ENCODE measurements at regions not wholly inside any gene's neighbourhood (a gene's known extent, or its start where the extent isn't known, plus 50 kb on each side); places are given as distances from the start of the nearest gene placed in this dataset.

- no peak for TF ChIP-seq REST (IDR thresholded peaks at IDR 0.05; ENCODE audit: insufficient read depth in 1 of 2, low read depth in 2 of 2, low read length in 2 of 2)
- TF ChIP-seq POLR2AphosphoS5 (IDR thresholded peaks at IDR 0.05; ENCODE audit: low read depth, low read length): no peak
- no peak for TF ChIP-seq SIN3A (IDR thresholded peaks at IDR 0.05; ENCODE audit: borderline replicate concordance, insufficient read depth, low read length)
- TF ChIP-seq TAF1 (IDR thresholded peaks at IDR 0.05; ENCODE audit: borderline replicate concordance, insufficient read depth, low read length): no peak
- TF ChIP-seq FOXP2 (optimal IDR thresholded peaks at IDR 0.05; ENCODE audit: borderline replicate concordance, extremely low read depth, extremely low read length, insufficient read depth): no peak
These were observed 236.3 kb upstream of the IGFBP3 start for GRCh38 chr7:46157404-46157803.
